SK-N-SH (cell line): ENCODE measurements at regions not wholly inside any gene's neighbourhood (a gene's known extent, or its start where the extent isn't known, plus 50 kb on each side); places are given as distances from the start of the nearest gene placed in this dataset.

ENCODE experiments used
- CTCF ChIA-PET: fragments of 300-600, 350-600 bp; formaldehyde crosslinking; extraction: SDS; loops from one replicate; lab custom pipeline; 2021; lab: Yijun Ruan, JAX
- POLR2A ChIA-PET: fragments of 350-600 bp; sonication (Branson Sonifier 250); formaldehyde crosslinking; extraction: SDS; loops from one replicate; lab custom pipeline; 2020; ENCODE audit warnings: antibody characterized with exemption, inconsistent platforms; lab: Yijun Ruan, JAX
- DNase-seq: peaks from one replicate; pipeline ENCODE4 v3.0.0; 2012
- H2AFZ ChIP-seq: fragments of 200-600 bp; sonication (generic); 2 replicates; pipeline ENCODE4 v1.8.1; 2016; ENCODE audit warnings: antibody characterized with exemption, mild to moderate bottlenecking, low read depth
- H3F3A ChIP-seq: fragments of 200-600 bp; sonication (generic); replicated peaks from 2 replicates; pipeline ENCODE3; 2016; ENCODE audit warnings: antibody characterized with exemption, mild to moderate bottlenecking; ENCODE audit not compliant: insufficient read depth
- H3K27ac ChIP-seq, 2 experiments: fragments of 200-500 bp in 1 of 2; fragments of 200-600 bp in 1 of 2; sonication (Bioruptor generic) in 1 of 2; sonication (generic), shearing (Covaris generic) in 1 of 2; 2 replicates each; pipeline versions ENCODE4 v1.5.1 to v1.6.1; 2014 to 2016; ENCODE audit warnings: low read depth in 2 of 2, inconsistent platforms in 1 of 2, low read length in 1 of 2, mild to moderate bottlenecking in 1 of 2, mixed read lengths in 1 of 2
- H3K27me3 ChIP-seq: fragments of 200-600 bp; sonication (generic), shearing (Covaris generic); 2 replicates; pipeline ENCODE4 v1.6.1; 2016; ENCODE audit warnings: mixed run types; ENCODE audit not compliant: insufficient read depth
- H3K36me3 ChIP-seq, 2 experiments: fragments of 200-500 bp in 1 of 2; fragments of 200-600 bp in 1 of 2; sonication (Bioruptor generic) in 1 of 2; sonication (generic) in 1 of 2; replicated peaks in 1 of 2; 2 replicates each; pipeline versions ENCODE3 to v1.5.1; 2014 to 2016; ENCODE audit warnings: low read length in 1 of 2, mild to moderate bottlenecking in 1 of 2; ENCODE audit not compliant: insufficient read depth in 2 of 2, control insufficient read depth in 1 of 2
- H3K4me1 ChIP-seq, 2 experiments: fragments of 200-500 bp in 1 of 2; fragments of 200-600 bp in 1 of 2; sonication (Bioruptor generic) in 1 of 2; sonication (generic), shearing (Covaris generic) in 1 of 2; 2 replicates each; pipeline versions ENCODE4 v1.5.1 to v1.6.1; 2014 to 2016; ENCODE audit warnings: low read depth in 1 of 2, low read length in 1 of 2, mixed run types in 1 of 2; ENCODE audit not compliant: insufficient read depth in 2 of 2, control insufficient read depth in 1 of 2
- H3K4me2 ChIP-seq: fragments of 200-600 bp; sonication (generic), shearing (Covaris generic); 2 replicates; pipeline ENCODE4 v1.6.1; 2017; ENCODE audit warnings: mixed run types
- H3K4me3 ChIP-seq, 2 experiments: fragments of 200-500 bp in 1 of 2; fragments of 200-600 bp in 1 of 2; sonication (Bioruptor generic) in 1 of 2; sonication (generic), shearing (Covaris generic) in 1 of 2; 2 replicates each; pipeline versions ENCODE4 v1.5.1 to v1.8.1; 2014 to 2016; ENCODE audit warnings: low read depth in 2 of 2, inconsistent platforms in 1 of 2, low read length in 1 of 2, mild to moderate bottlenecking in 1 of 2, mixed read lengths in 1 of 2, moderate library complexity in 1 of 2
- H3K79me2 ChIP-seq: fragments of 200-600 bp; sonication (generic); 2 replicates; pipeline ENCODE4 v1.8.1; 2017; ENCODE audit warnings: mild to moderate bottlenecking; ENCODE audit not compliant: insufficient read depth
- H3K9ac ChIP-seq: fragments of 200-600 bp; sonication (generic); 2 replicates; pipeline ENCODE4 v1.6.1; 2017; ENCODE audit warnings: mixed run types
- H3K9me2 ChIP-seq: fragments of 200-600 bp; sonication (generic); 2 replicates; pipeline ENCODE4 v1.6.1; 2017; ENCODE audit warnings: mixed run types
- H3K9me3 ChIP-seq: fragments of 200-600 bp; sonication (generic); 2 replicates; pipeline ENCODE4 v1.6.1; 2017; ENCODE audit warnings: mixed run types, mild to moderate bottlenecking, moderate library complexity
- H4K20me1 ChIP-seq: fragments of 200-600 bp; sonication (generic); 2 replicates; pipeline ENCODE4 v1.6.1; 2017; ENCODE audit warnings: mild to moderate bottlenecking, mixed run types; ENCODE audit not compliant: insufficient read depth
- CHD2 ChIP-seq: fragments of 150-350 bp; IDR thresholded peaks from 2 replicates; pipeline ENCODE4 v1.6.1; 2018; ENCODE audit warnings: low read length; ENCODE audit not compliant: partially characterized antibody
- ELF1 ChIP-seq: IDR thresholded peaks from 2 replicates; pipeline ENCODE4 v1.4.0; 2012
- EP300 ChIP-seq, 2 experiments: IDR thresholded peaks; 2 replicates each; pipeline versions ENCODE4 v1.4.0 to v1.6.1; 2012; ENCODE audit warnings: borderline replicate concordance in 1 of 2, low read depth in 1 of 2, low read length in 1 of 2
- GABPA ChIP-seq: IDR thresholded peaks from 2 replicates; pipeline ENCODE4 v1.4.0; 2012; ENCODE audit warnings: low read depth, mild to moderate bottlenecking
- GATA2 ChIP-seq: sonication (generic); formaldehyde crosslinking; IDR thresholded peaks from 2 replicates; pipeline ENCODE4 v1.5.0; 2020; ENCODE audit warnings: mild to moderate bottlenecking, missing genetic modification reagents
- JUND ChIP-seq: IDR thresholded peaks from 2 replicates; pipeline ENCODE4 v1.4.0; 2012
- MXI1 ChIP-seq: IDR thresholded peaks from 2 replicates; pipeline ENCODE4 v1.6.1; 2012; ENCODE audit warnings: mild to moderate bottlenecking, low read depth, low read length, improper control_type of control experiment
- NFIC ChIP-seq: IDR thresholded peaks from 2 replicates; pipeline ENCODE4 v1.4.0; 2012; ENCODE audit warnings: borderline replicate concordance
- RAD21 ChIP-seq: IDR thresholded peaks from 2 replicates; pipeline ENCODE4 v1.6.1; 2012; ENCODE audit warnings: mild to moderate bottlenecking, low read length
- RCOR1 ChIP-seq: fragments of 150-350 bp; IDR thresholded peaks from 2 replicates; pipeline ENCODE4 v1.6.1; 2017; ENCODE audit warnings: antibody characterized with exemption, low read length
- RFX5 ChIP-seq: IDR thresholded peaks from 2 replicates; pipeline ENCODE4 v1.6.1; 2012; ENCODE audit warnings: mild to moderate bottlenecking, improper control_type of control experiment, low read length
- RXRA ChIP-seq: IDR thresholded peaks from 2 replicates; pipeline ENCODE4 v1.4.0; 2012; ENCODE audit warnings: low read depth, mild to moderate bottlenecking, borderline replicate concordance
- TAF1 ChIP-seq: IDR thresholded peaks from 2 replicates; pipeline ENCODE4 v1.6.1; 2012; ENCODE audit warnings: low read depth, mild to moderate bottlenecking, low read length, moderate library complexity, borderline replicate concordance
- TCF12 ChIP-seq: IDR thresholded peaks from 2 replicates; pipeline ENCODE4 v1.4.0; 2012
- WGBS: methylation state at CpG from one replicate; pipeline ENCODE4 v1.1.6; 2017; ENCODE audit warnings: low lambda C conversion rate; 5-methylcytosine and 5-hydroxymethylcytosine counted together
- TF ChIP-seq, protein P1 (sequence below): IDR thresholded peaks from 2 replicates; pipeline ENCODE4 v1.6.1; 2012; ENCODE audit warnings: mild to moderate bottlenecking, low read depth, low read length, moderate library complexity
- TF ChIP-seq, protein P2 (sequence below): fragments of 150-350 bp; IDR thresholded peaks from 2 replicates; pipeline ENCODE4 v1.6.1; 2016; ENCODE audit warnings: mild to moderate bottlenecking, low read depth, low read length
- TF ChIP-seq, protein P3 (sequence below): IDR thresholded peaks from 2 replicates; pipeline ENCODE4 v1.4.0; 2012; ENCODE audit warnings: low read depth, borderline replicate concordance
- TF ChIP-seq, protein P4 (sequence below): IDR thresholded peaks from 2 replicates; pipeline ENCODE4; 2012
- TF ChIP-seq, protein P5 (sequence below): fragments of 150-350 bp; IDR thresholded peaks from 2 replicates; pipeline ENCODE4 v1.6.1; 2017; ENCODE audit warnings: antibody characterized with exemption, low read length, low read depth, borderline replicate concordance

DNA sequence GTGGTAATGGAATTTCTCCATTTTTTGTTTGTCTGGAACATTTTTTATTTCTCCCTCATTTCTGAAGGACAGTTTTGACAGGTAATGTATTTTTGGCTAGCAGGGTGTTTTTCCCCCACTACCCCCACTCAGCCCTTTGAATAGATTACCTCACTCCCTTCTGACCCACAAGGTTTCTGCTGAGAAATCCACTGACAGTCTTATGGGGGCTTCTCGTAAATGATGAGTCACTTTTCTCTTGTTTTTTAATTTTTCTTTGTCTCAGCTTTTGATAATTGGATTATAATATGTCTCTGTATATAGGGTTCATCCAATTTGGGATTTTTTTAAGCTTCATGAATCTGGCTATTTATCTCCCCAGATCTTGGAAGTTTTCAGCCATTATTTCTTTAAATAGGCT is 74.7 kb upstream of the CCDC71L start (continued):
- TF ChIP-seq, protein P1, sequence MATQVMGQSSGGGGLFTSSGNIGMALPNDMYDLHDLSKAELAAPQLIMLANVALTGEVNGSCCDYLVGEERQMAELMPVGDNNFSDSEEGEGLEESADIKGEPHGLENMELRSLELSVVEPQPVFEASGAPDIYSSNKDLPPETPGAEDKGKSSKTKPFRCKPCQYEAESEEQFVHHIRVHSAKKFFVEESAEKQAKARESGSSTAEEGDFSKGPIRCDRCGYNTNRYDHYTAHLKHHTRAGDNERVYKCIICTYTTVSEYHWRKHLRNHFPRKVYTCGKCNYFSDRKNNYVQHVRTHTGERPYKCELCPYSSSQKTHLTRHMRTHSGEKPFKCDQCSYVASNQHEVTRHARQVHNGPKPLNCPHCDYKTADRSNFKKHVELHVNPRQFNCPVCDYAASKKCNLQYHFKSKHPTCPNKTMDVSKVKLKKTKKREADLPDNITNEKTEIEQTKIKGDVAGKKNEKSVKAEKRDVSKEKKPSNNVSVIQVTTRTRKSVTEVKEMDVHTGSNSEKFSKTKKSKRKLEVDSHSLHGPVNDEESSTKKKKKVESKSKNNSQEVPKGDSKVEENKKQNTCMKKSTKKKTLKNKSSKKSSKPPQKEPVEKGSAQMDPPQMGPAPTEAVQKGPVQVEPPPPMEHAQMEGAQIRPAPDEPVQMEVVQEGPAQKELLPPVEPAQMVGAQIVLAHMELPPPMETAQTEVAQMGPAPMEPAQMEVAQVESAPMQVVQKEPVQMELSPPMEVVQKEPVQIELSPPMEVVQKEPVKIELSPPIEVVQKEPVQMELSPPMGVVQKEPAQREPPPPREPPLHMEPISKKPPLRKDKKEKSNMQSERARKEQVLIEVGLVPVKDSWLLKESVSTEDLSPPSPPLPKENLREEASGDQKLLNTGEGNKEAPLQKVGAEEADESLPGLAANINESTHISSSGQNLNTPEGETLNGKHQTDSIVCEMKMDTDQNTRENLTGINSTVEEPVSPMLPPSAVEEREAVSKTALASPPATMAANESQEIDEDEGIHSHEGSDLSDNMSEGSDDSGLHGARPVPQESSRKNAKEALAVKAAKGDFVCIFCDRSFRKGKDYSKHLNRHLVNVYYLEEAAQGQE = no peak
- TF ChIP-seq EP300 (IDR thresholded peaks at IDR 0.05; ENCODE audit: borderline replicate concordance in 1 of 2, low read depth in 1 of 2, low read length in 1 of 2) = no peak

DNA sequence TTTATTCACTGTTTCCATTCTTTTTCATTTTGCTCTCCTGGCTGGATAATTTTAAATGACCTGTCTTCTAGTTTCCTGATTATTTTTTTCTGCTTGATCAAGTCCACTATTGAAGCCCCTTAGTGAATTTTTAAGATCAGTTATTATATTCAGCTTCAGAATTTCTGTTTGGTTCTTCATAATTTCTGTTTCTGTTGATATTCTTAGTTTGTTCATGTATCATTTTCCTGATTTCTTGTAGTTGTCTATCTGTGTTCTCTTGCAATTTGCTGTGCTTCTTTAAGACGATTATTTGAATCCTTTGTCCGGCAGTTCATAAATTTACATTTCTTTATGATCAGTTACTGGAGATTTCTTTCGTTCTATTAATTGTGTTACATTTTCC is 75.2 kb upstream of the CCDC71L start:
- TF ChIP-seq RAD21 (no peak), RFX5 (no peak), CHD2 (no peak), MXI1 (no peak), NFIC (no peak), TAF1 (no peak), RXRA (no peak), JUND (no peak), GATA2 (no peak), TCF12 (no peak), RCOR1 (no peak), ELF1 (no peak), GABPA (no peak)
- TF ChIP-seq, protein P2, sequence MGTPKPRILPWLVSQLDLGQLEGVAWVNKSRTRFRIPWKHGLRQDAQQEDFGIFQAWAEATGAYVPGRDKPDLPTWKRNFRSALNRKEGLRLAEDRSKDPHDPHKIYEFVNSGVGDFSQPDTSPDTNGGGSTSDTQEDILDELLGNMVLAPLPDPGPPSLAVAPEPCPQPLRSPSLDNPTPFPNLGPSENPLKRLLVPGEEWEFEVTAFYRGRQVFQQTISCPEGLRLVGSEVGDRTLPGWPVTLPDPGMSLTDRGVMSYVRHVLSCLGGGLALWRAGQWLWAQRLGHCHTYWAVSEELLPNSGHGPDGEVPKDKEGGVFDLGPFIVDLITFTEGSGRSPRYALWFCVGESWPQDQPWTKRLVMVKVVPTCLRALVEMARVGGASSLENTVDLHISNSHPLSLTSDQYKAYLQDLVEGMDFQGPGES = no peak
- TF ChIP-seq, protein P3, sequence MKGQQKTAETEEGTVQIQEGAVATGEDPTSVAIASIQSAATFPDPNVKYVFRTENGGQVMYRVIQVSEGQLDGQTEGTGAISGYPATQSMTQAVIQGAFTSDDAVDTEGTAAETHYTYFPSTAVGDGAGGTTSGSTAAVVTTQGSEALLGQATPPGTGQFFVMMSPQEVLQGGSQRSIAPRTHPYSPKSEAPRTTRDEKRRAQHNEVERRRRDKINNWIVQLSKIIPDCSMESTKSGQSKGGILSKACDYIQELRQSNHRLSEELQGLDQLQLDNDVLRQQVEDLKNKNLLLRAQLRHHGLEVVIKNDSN = no peak
- TF ChIP-seq, protein P4, sequence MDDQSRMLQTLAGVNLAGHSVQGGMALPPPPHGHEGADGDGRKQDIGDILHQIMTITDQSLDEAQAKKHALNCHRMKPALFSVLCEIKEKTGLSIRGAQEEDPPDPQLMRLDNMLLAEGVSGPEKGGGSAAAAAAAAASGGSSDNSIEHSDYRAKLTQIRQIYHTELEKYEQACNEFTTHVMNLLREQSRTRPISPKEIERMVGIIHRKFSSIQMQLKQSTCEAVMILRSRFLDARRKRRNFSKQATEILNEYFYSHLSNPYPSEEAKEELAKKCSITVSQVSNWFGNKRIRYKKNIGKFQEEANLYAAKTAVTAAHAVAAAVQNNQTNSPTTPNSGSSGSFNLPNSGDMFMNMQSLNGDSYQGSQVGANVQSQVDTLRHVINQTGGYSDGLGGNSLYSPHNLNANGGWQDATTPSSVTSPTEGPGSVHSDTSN = no peak
- TF ChIP-seq, protein P5, sequence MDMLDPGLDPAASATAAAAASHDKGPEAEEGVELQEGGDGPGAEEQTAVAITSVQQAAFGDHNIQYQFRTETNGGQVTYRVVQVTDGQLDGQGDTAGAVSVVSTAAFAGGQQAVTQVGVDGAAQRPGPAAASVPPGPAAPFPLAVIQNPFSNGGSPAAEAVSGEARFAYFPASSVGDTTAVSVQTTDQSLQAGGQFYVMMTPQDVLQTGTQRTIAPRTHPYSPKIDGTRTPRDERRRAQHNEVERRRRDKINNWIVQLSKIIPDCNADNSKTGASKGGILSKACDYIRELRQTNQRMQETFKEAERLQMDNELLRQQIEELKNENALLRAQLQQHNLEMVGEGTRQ = no peak
- Histone ChIP-seq H3K9me2 (no peaks in the 10 kb centered on the region), H3K27ac (peak overlapping the region in 1 of 2 experiments; percentile 56; a peak in 1 of 4 replicates), H3K4me2 (no peak overlapping the region), H3K4me3 (no peak overlapping the region), H4K20me1 (no peaks in the 10 kb centered on the region), H3F3A (no peaks in the 10 kb centered on the region), H3K36me3 (peaks cover 0 to 6% of the 10 kb centered on the region in 2 experiments), H3K9me3 (no peaks in the 10 kb centered on the region), H3K79me2 (no peaks in the 10 kb centered on the region), H3K4me1 (peaks cover 5 to 7% of the 10 kb centered on the region in 2 experiments; a peak in 3 of 4 replicates), H2AFZ (peak overlapping the region; percentile 2; the same call in 1 of the 2 replicates), H3K9ac (no peak overlapping the region), H3K27me3 (no peaks in the 10 kb centered on the region)
- WGBS = 95% methylated on average over 3 of the region's 3 CpGs
- CTCF ChIA-PET = interaction anchor here (0.6 to 3.8 kb wide), 17 partner anchors 20 to 569 kb away, joined by 3 to 54 read pairs (median 3); partner anchors contain the start of gene CCDC71L
- POLR2A ChIA-PET = interaction anchor here (0.7 kb wide), 1 partner anchor 216 kb away, joined by 6 read pairs; no protein-coding TSS in a partner anchor
- DNase-seq = no peak
